ENCODE measurements at regions not wholly inside any gene's neighbourhood (a gene's known extent, or its start where the extent isn't known, plus 50 kb on each side); places are given as distances from the start of the nearest gene placed in this dataset.
"Not testable (repeated sequence)": the region's sequence is repeated elsewhere in the genome, so short reads cannot be mapped to it uniquely, and the experiment has no call there.

- Mint-ChIP-seq H3K27ac (no peak overlapping the region), H3K4me1 (peaks cover 12% of the 10 kb centered on the region), H3K4me3 (no peak overlapping the region), H3K36me3 (ENCODE audit: low read depth) (no peaks in the 10 kb centered on the region), H3K9me3 (peaks cover 4% of the 10 kb centered on the region), H3K27me3 (peaks cover 6% of the 10 kb centered on the region)
- no peak for ATAC-seq (replicated peaks)
Measured at GRCh38 chr10:4281190-4281825, 496.3 kb upstream of the KLF6 start.

DNA sequence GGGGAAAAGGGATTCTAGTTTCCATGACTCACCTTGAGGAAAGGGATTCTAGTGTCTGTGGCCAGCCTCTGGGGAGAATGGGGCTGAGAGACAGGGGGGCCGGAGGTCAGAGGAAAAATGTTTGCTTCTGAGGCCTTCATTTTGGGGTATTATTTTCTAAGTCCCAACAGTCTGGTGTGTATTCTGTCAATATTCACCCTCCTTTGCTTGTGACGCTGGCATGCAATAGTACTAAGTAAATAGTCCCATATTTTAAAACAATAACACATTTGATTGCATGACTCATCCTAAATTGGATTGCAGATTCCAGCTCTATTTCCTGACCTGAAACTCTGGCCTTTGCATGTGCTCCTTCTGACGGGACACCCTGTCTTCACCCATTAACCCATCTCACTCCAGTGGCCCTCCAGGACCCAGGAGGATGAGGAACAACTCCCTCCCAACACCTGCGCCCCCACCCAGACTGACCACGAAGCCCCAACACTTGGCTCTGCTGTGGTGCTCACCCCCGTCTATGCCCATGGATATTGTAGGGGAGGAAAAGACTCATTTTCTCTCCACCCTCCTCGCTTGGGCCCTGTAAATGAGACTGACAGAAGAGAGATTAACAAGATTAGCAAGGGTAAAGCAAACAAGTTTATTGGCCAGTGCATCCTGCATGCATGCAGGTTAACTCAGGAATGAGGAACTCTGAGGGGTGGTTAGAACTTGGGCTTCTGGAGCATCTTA is 495.6 kb upstream of the KLF6 start:
- Mint-ChIP-seq H3K9me3 (peaks cover 4% of the 10 kb centered on the region), H3K27me3 (peaks cover 6% of the 10 kb centered on the region), H3K27ac (no peak overlapping the region), H3K4me1 (peaks cover 12% of the 10 kb centered on the region), H3K4me3 (no peak overlapping the region), H3K36me3 (ENCODE audit: low read depth) (no peaks in the 10 kb centered on the region)
- no peak for ATAC-seq (replicated peaks)

DNA sequence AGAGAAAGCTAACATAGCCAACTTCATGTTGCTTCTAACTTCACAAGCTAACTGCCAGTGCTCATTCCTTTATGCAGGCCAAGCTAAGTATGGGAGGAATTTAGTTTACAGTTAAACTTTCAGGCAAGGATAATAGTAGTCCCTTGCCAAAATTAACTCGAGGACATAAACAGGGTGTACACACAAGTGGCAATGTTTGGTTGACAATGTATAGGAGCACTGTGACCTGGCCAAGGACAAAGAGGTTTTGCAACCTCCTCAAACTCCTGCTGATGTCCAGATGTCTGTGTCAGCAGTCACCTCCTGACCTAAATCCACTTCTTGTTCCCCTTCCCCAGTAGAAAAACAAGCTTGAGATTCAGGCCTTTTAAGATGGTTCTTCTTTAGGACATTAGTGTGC is 494.6 kb upstream of the KLF6 start:
- Mint-ChIP-seq H3K4me1 (peaks cover 7% of the 10 kb centered on the region), H3K36me3 (ENCODE audit: low read depth) (no peaks in the 10 kb centered on the region), H3K9me3 (peaks cover 4% of the 10 kb centered on the region), H3K4me3 (no peak overlapping the region), H3K27ac (no peak overlapping the region), H3K27me3 (peaks cover 6% of the 10 kb centered on the region)
- no peak for ATAC-seq (replicated peaks)

- no peak for ATAC-seq (replicated peaks)
- H3K4me3 Mint-ChIP-seq = no peak overlapping the region
- peaks cover 6% of the 10 kb centered on the region for H3K27me3 Mint-ChIP-seq
- no peak overlapping the region for H3K27ac Mint-ChIP-seq
- peaks cover 7% of the 10 kb centered on the region for H3K4me1 Mint-ChIP-seq
- peaks cover 4% of the 10 kb centered on the region for H3K9me3 Mint-ChIP-seq
- no peaks in the 10 kb centered on the region for H3K36me3 Mint-ChIP-seq (ENCODE audit: low read depth)
Measured at GRCh38 chr10:4278186-4278585, 493.2 kb upstream of the KLF6 start.

DNA sequence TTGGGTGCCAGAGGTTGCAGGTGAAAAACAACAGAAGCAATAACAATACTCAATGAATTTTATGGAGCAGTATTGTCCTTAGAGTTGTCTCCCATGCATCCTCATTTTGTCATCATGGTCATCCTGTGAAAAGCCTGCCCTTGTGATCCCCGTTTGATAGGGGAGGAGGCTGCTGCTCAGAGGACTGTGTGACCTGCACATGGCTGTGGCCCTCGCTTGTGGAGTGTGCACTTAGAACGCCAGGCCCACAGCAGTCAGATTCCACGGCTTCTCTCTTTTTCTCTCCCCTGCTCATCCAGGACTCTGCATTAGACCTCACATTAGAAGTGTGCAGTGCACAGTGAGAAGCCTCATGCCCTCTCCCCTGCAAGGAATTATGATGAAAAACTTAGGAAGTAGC is 491.1 kb upstream of the KLF6 start:
- Mint-ChIP-seq H3K27ac (no peak overlapping the region), H3K27me3 (no peaks in the 10 kb centered on the region), H3K4me3 (no peak overlapping the region)

GRCh38 chr10:4274671-4275070 is 489.7 kb upstream of the KLF6 start:
- not testable (repeated sequence) for H3K27me3 Mint-ChIP-seq, H3K4me1 Mint-ChIP-seq

More for the DNA sequence above, 491.1 kb upstream of the KLF6 start:
- no peak for ATAC-seq (replicated peaks)
- no peaks in the 10 kb centered on the region for H3K9me3 Mint-ChIP-seq
- H3K4me1 Mint-ChIP-seq = no peaks in the 10 kb centered on the region
- H3K36me3 Mint-ChIP-seq (ENCODE audit: low read depth) = no peaks in the 10 kb centered on the region

GRCh38 chr10:4271193-4271592 is 486.2 kb upstream of the KLF6 start:
- Mint-ChIP-seq H3K27ac (no peak overlapping the region), H3K27me3 (no peaks in the 10 kb centered on the region), H3K9me3 (no peaks in the 10 kb centered on the region), H3K4me1 (no peaks in the 10 kb centered on the region), H3K4me3 (no peak overlapping the region), H3K36me3 (ENCODE audit: low read depth) (no peaks in the 10 kb centered on the region)
- no peak for ATAC-seq (replicated peaks)

More at GRCh38 chr10:4274671-4275070, 489.7 kb upstream of the KLF6 start:
- not testable (repeated sequence) for ATAC-seq (replicated peaks); H3K36me3 Mint-ChIP-seq (ENCODE audit: low read depth); H3K4me3 Mint-ChIP-seq; H3K27ac Mint-ChIP-seq; H3K9me3 Mint-ChIP-seq

DNA sequence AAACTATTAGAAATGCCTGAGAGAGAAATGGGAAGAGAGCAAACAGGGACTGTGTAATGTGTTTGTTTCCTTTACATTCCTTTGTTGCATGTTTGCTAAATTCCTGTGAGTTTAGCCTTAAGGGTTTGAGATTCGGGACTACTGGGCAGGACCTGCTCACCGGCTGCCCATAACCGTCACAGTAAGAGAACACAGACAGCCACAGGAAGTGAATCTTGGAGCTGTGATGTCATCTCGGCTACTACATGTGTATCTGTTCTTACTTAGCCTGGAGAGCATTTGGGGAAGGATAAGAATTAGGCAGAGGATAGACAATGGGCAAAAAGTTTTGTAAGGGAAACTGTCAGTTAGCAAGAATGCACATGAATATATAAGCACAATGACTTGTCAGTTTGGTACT is 485.1 kb upstream of the KLF6 start:
- no peak overlapping the region for H3K27ac Mint-ChIP-seq
- H3K9me3 Mint-ChIP-seq = no peaks in the 10 kb centered on the region
- H3K27me3 Mint-ChIP-seq = no peaks in the 10 kb centered on the region
- peak; percentile 49 for ATAC-seq (replicated peaks)
- H3K36me3 Mint-ChIP-seq (ENCODE audit: low read depth) = no peaks in the 10 kb centered on the region
- H3K4me3 Mint-ChIP-seq = no peak overlapping the region
- H3K4me1 Mint-ChIP-seq = no peaks in the 10 kb centered on the region

- not testable (repeated sequence) for H3K36me3 Mint-ChIP-seq (ENCODE audit: low read depth); H3K4me1 Mint-ChIP-seq; H3K27ac Mint-ChIP-seq; ATAC-seq (replicated peaks); H3K9me3 Mint-ChIP-seq; H3K4me3 Mint-ChIP-seq; H3K27me3 Mint-ChIP-seq
Measured at GRCh38 chr10:4268490-4268889, 483.5 kb upstream of the KLF6 start.

- Mint-ChIP-seq H3K27me3 (no peaks in the 10 kb centered on the region), H3K9me3 (no peaks in the 10 kb centered on the region), H3K27ac (no peak overlapping the region), H3K4me3 (no peak overlapping the region), H3K36me3 (ENCODE audit: low read depth) (no peaks in the 10 kb centered on the region), H3K4me1 (no peaks in the 10 kb centered on the region)
- ATAC-seq (replicated peaks) = no peak
Measured at GRCh38 chr10:4267086-4267773, 482.2 kb upstream of the KLF6 start.

GRCh38 chr10:4266416-4267085 is 481.5 kb upstream of the KLF6 start:
- Mint-ChIP-seq H3K36me3 (ENCODE audit: low read depth) (no peaks in the 10 kb centered on the region), H3K27ac (no peak overlapping the region), H3K4me3 (no peak overlapping the region), H3K9me3 (no peaks in the 10 kb centered on the region), H3K4me1 (no peaks in the 10 kb centered on the region), H3K27me3 (no peaks in the 10 kb centered on the region)
- ATAC-seq (replicated peaks) = peak; percentile 40

GRCh38 chr10:4265964-4266363 is 481.0 kb upstream of the KLF6 start:
- no peak overlapping the region for H3K27ac Mint-ChIP-seq
- H3K36me3 Mint-ChIP-seq (ENCODE audit: low read depth) = no peaks in the 10 kb centered on the region
- H3K4me3 Mint-ChIP-seq = no peak overlapping the region
- no peaks in the 10 kb centered on the region for H3K27me3 Mint-ChIP-seq
- no peaks in the 10 kb centered on the region for H3K9me3 Mint-ChIP-seq
- peak; percentile 18 for ATAC-seq (replicated peaks)
- no peaks in the 10 kb centered on the region for H3K4me1 Mint-ChIP-seq

DNA sequence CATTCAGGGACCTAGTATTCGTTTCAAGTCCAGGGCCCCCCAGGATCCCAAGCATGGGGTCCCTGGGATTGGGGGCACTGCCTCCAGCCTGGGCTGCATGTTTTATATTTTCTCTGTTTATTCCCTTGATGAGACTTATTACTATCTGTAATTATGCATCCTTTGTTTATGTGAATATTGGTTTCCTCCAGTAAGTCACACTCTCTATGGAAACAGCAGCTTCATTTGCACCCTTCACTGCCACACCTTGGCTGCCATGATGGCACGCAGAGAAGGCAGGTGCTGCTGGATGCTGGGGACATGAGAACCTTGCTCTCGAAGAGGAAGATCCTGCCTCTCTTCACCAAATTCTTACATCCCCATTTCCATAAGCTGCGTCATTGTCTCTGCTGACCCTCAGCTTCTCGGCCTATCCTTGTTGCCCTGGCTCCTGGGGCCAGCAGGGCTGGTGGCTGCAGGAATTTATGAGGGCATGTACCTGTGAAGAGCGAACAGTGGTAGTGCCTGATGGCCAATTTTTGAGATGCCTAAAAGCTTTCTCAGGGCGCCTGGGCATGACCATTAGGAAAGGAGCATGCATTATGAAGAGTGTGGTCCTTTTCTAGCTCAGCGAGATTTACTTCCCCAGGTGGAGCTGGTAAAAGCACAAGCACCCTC is 479.3 kb upstream of the KLF6 start:
- Mint-ChIP-seq H3K36me3 (ENCODE audit: low read depth) (no peaks in the 10 kb centered on the region), H3K27ac (no peak overlapping the region), H3K4me3 (no peak overlapping the region), H3K9me3 (no peaks in the 10 kb centered on the region), H3K27me3 (no peaks in the 10 kb centered on the region), H3K4me1 (no peaks in the 10 kb centered on the region)
- no peak for ATAC-seq (replicated peaks)

DNA sequence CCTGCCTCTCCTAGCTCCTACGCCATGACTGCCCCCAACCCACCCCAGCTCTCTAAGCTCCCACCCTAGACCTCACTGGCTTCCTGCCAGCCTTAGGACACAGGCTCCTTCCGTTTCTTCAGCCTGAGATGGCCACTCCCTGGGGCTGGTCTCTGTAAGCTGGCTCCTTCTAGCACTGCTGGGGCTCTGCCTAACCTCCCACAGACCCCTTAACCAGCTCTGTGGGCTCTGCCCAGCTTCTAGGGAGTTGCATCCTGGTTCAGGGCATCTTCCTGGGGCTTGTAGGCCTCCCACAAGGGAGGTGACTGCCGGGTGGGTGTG is 478.6 kb upstream of the KLF6 start:
- Mint-ChIP-seq H3K36me3 (ENCODE audit: low read depth) (no peaks in the 10 kb centered on the region), H3K4me3 (no peak overlapping the region), H3K27ac (no peak overlapping the region), H3K9me3 (no peaks in the 10 kb centered on the region), H3K4me1 (no peaks in the 10 kb centered on the region), H3K27me3 (no peaks in the 10 kb centered on the region)
- ATAC-seq (replicated peaks) = no peak

Measured in activated T-helper 17 cell treated with anti-CD3 and anti-CD28 coated beads, Interleukin-2, amount 50 U/mL, for 72 hours (primary cell).